OCI-LY3 (cell line): ENCODE measurements at regions not wholly inside any gene's neighbourhood (a gene's known extent, or its start where the extent isn't known, plus 50 kb on each side); places are given as distances from the start of the nearest gene placed in this dataset.

ENCODE experiments used
- H2AFZ ChIP-seq: fragments of 200-600, 300-600 bp; shearing (Covaris generic); 2 replicates; pipeline ENCODE4 v1.6.0; 2014; ENCODE audit warnings: antibody characterized with exemption, low read depth, low read length
- H3K27ac ChIP-seq: fragments of 200-600, 300-600 bp; sonication (generic); 2 replicates; pipeline ENCODE4 v1.5.1; 2014; ENCODE audit warnings: mild to moderate bottlenecking, low read length, moderate library complexity, mixed read lengths
- H3K27me3 ChIP-seq: fragments of 200-600, 300-600 bp; sonication (generic); 2 replicates; pipeline ENCODE4 v1.6.1; 2014; ENCODE audit warnings: low read depth, low read length, mixed read lengths
- H3K36me3 ChIP-seq: fragments of 200-600, 300-600 bp; sonication (generic); replicated peaks from 2 replicates; pipeline ENCODE3; 2014; ENCODE audit warnings: low read depth, low read length, mixed read lengths
- H3K4me1 ChIP-seq: fragments of 300-600, 200-600 bp; sonication (generic); 2 replicates; pipeline ENCODE4 v1.6.1; 2014; ENCODE audit warnings: low read length, mixed read lengths
- H3K4me2 ChIP-seq: fragments of 200-600, 300-600 bp; sonication (generic); 2 replicates; pipeline ENCODE4 v1.6.1; 2014; ENCODE audit warnings: low read length, mixed read lengths
- H3K4me3 ChIP-seq: fragments of 300-600, 200-600 bp; sonication (generic); 2 replicates; pipeline ENCODE4 v1.5.1; 2014; ENCODE audit warnings: antibody characterized with exemption, mild to moderate bottlenecking, low read length, moderate library complexity
- H3K79me2 ChIP-seq: fragments of 300-600, 200-600 bp; shearing (Covaris generic); 2 replicates; pipeline ENCODE4 v1.6.1; 2014; ENCODE audit warnings: mild to moderate bottlenecking, low read length, mixed read lengths
- H3K9ac ChIP-seq: fragments of 300-600, 200-600 bp; shearing (Covaris generic); 2 replicates; pipeline ENCODE4 v1.6.0; 2014; ENCODE audit warnings: mild to moderate bottlenecking, low read length, moderate library complexity
- H3K9me3 ChIP-seq: fragments of 200-600, 300-600 bp; shearing (Covaris generic); 2 replicates; pipeline ENCODE4 v1.6.1; 2014; ENCODE audit warnings: low read length, mixed read lengths; ENCODE audit not compliant: insufficient read depth
- H4K20me1 ChIP-seq: fragments of 200-600, 300-600 bp; sonication (generic); 2 replicates; pipeline ENCODE4 v1.6.1; 2016; ENCODE audit warnings: low read length, mixed read lengths; ENCODE audit not compliant: insufficient read depth
- EZH2phosphoT487 ChIP-seq: fragments of 200-600 bp; shearing (Covaris generic); IDR thresholded peaks from 2 replicates; pipeline ENCODE4 v1.6.1; 2018; ENCODE audit warnings: antibody characterized with exemption, mixed run types, low read depth
- TF ChIP-seq, protein P1 (sequence below): fragments of 200-600, 300-600 bp; sonication (generic); IDR thresholded peaks from 2 replicates; pipeline ENCODE4 v1.5.1; 2014; ENCODE audit warnings: antibody characterized with exemption, low read length, low read depth

DNA sequence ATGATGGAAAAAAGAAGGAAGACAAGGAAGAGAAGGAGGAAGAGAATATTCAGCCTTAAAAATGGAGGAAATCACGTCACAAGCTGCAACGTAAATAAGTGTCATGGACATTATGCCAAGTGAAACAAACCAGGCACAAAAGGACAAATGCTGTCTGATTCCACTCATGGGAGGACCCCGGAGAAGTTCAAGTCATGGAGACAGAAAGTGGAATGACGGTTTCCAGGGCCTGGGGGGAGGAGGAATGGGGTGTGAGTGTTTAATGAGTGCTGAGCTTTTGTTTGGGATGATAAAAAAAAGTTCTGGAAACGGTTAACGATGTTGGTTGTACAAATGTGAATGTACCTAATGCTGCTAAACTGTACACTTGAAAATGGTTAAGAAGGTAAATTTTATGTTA is 439.5 kb downstream of the GADD45G start:
- no peaks in the 10 kb centered on the region for H3K4me1 ChIP-seq
- no peak overlapping the region for H3K27ac ChIP-seq
- H3K79me2 ChIP-seq = no peaks in the 10 kb centered on the region
- no peaks in the 10 kb centered on the region for H3K36me3 ChIP-seq
- H4K20me1 ChIP-seq = no peaks in the 10 kb centered on the region
- no peak overlapping the region for H2AFZ ChIP-seq
- no peak overlapping the region for H3K4me3 ChIP-seq
- no peaks in the 10 kb centered on the region for H3K27me3 ChIP-seq
- no peaks in the 10 kb centered on the region for H3K9me3 ChIP-seq
- no peak for TF ChIP-seq EZH2phosphoT487
- TF ChIP-seq, protein P1, sequence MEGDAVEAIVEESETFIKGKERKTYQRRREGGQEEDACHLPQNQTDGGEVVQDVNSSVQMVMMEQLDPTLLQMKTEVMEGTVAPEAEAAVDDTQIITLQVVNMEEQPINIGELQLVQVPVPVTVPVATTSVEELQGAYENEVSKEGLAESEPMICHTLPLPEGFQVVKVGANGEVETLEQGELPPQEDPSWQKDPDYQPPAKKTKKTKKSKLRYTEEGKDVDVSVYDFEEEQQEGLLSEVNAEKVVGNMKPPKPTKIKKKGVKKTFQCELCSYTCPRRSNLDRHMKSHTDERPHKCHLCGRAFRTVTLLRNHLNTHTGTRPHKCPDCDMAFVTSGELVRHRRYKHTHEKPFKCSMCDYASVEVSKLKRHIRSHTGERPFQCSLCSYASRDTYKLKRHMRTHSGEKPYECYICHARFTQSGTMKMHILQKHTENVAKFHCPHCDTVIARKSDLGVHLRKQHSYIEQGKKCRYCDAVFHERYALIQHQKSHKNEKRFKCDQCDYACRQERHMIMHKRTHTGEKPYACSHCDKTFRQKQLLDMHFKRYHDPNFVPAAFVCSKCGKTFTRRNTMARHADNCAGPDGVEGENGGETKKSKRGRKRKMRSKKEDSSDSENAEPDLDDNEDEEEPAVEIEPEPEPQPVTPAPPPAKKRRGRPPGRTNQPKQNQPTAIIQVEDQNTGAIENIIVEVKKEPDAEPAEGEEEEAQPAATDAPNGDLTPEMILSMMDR = no peak
- H3K4me2 ChIP-seq = no peak overlapping the region
- H3K9ac ChIP-seq = no peak overlapping the region

DNA sequence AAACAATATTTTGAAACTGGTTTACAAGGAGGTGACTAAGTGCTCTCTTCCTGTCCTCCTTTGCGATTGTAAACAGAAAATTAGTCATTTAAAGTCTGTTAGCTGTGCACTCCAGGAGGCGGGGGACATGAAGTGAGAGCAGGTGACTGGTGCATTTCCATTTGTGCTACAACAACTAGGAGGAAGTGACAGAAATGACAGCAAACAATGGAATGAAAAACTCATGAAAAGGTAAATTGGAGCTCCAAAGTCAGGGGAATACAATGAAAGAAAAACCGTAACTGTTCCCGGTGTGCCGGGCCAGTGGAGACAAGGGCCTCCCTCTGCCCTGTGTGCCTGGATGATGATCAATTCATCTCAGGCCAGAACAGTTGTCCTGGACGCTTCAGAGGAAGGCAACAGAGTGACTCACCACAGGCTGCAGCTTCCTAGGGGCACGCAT is 439.9 kb downstream of the GADD45G start:
- Histone ChIP-seq H3K9me3 (no peaks in the 10 kb centered on the region), H3K79me2 (no peaks in the 10 kb centered on the region), H3K9ac (no peak overlapping the region), H3K27ac (no peak overlapping the region), H3K36me3 (no peaks in the 10 kb centered on the region), H3K4me3 (no peak overlapping the region), H3K27me3 (no peaks in the 10 kb centered on the region; the same call in 1 of the 2 replicates), H3K4me1 (no peaks in the 10 kb centered on the region), H3K4me2 (no peak overlapping the region), H4K20me1 (no peaks in the 10 kb centered on the region), H2AFZ (no peak overlapping the region)
- no peak for TF ChIP-seq EZH2phosphoT487
- TF ChIP-seq, protein P1 = no peak

DNA sequence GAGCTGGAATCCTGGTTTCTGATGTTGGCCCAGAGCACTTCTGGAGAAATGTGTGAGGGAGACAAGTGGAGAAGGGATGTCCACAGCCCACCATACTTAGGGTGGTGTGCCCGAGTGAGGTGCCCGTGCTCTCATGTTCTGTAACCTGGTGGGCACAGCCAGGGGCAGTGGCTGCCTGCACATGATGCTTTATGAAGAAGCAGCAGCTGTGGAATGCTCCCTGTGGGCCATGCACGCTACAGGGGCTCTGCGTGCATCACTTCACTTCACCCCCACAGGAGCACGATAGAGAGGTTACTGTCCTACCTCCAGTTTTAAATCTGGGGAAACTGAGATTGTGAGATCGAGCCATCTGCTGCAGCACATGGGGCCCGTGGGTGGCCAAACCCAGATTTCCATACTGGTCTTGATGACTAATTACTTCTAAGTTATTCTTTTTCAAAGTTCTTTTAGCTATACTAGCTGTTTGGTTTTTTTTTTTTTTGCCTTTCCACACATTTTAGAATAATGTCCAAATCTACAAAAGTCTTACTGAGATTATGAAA is 441.6 kb downstream of the GADD45G start:
- no peak overlapping the region for H3K27ac ChIP-seq
- H3K27me3 ChIP-seq = peaks cover 5% of the 10 kb centered on the region

DNA sequence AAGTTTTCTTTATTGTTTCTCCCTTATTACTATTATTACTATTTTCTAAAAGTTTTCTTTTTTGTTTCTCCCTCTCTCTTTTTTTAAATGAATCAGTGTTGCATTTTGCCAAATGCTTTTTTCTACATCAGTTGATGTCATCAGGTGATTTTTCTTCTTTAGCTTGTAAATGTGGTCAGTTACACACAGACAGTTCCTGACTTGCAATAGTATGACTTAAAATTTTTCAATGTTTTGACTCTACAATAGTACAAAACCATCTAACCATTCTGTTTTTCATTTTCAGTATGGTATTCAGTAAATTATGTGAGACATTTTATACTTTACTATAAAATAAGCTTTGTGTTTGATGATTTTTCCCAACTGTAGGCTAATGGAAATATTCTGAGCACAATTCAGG is 443.0 kb downstream of the GADD45G start:
- Histone ChIP-seq H3K9ac (no peak overlapping the region), H3K9me3 (no peaks in the 10 kb centered on the region), H2AFZ (no peak overlapping the region), H3K4me1 (no peaks in the 10 kb centered on the region), H3K27me3 (peaks cover 13% of the 10 kb centered on the region), H3K4me3 (no peak overlapping the region), H3K27ac (no peak overlapping the region), H3K4me2 (no peak overlapping the region), H4K20me1 (no peaks in the 10 kb centered on the region), H3K36me3 (no peaks in the 10 kb centered on the region), H3K79me2 (no peaks in the 10 kb centered on the region)
- TF ChIP-seq, protein P1 = no peak

More for the DNA sequence above, 441.6 kb downstream of the GADD45G start:
- Histone ChIP-seq H2AFZ (no peak overlapping the region), H4K20me1 (no peaks in the 10 kb centered on the region), H3K4me3 (no peak overlapping the region), H3K36me3 (no peaks in the 10 kb centered on the region), H3K9me3 (no peaks in the 10 kb centered on the region), H3K79me2 (no peaks in the 10 kb centered on the region), H3K9ac (no peak overlapping the region), H3K4me2 (no peak overlapping the region), H3K4me1 (no peaks in the 10 kb centered on the region)
- TF ChIP-seq EZH2phosphoT487 = no peak
